HuH-7 (cell line): ENCODE measurements at regions not wholly inside any gene's neighbourhood (a gene's known extent, or its start where the extent isn't known, plus 50 kb on each side); places are given as distances from the start of the nearest gene placed in this dataset.
A peak's percentile ranks its signal among the peaks of the same experiment; 100 is the strongest.

Experiments
- DNase-seq: peaks from one replicate; pipeline ENCODE4 v3.0.0; 2011; ENCODE audit warnings: low spot score

DNA sequence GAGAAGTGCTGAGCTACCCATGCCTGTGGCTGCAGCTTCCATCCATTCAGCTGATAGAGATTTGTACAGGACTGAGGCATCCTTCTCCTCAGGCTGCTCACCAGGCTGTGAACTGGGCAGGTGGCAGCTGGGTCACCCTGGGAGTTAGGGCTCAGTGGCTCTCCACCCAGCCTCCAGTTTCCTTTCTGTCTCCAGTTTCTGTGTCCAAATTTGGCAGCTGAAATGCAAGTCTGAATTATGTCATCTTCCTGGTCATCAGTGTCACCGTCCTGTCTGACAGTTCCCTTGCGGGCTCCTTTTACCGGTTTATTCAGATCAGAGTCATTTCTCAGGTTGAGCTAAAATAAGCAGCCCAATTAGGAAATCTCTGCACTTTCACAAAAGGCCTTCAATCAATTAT lies 93.3 kb downstream of the EDN1 start:
- DNase-seq: no peak

DNA sequence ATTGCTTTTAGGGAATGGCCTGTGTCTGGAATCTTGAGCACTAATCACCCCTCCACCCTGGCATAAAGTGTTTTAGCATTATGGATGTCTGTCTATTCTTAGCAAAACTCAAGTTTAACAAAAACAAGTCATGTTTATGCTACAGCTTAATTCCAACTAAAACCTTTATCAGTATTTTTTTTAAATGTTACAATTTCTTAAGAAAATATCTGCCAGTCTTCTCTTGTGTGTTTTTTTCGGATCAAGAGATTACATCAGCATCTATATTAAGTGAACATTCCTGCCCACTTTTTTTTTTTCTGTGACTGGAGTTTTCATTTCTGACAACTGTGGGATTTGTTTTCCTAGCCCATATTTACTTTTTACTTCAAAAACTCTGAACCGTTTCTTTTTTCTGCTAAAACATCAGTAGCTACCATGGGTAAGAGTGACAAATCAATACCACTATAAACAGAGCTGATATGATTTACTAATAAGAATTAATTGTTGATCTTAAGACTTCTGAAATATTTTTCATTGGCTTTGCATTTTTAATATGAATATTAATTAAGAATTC lies 94.3 kb downstream of the EDN1 start:
- DNase-seq: no peak

DNA sequence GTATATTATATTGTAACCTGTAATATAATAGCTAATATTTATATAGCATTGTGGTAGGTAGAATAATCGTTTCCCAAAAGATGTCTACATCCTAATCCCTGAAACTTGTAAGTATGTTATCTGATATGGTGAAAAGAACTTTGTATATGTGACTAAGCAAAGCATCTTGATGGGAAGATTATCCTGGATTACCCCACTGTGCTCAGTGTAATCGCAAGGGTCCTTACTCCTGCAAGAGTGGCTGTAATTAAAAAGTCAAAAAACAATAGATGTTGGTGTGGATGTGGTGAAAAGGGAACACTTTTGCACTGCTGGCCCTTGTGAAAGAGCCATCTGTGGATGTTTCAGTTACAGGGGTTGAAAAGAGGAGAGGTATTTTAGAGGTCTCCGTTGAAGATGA lies 95.2 kb downstream of the EDN1 start:
- DNase-seq: no peak

DNA sequence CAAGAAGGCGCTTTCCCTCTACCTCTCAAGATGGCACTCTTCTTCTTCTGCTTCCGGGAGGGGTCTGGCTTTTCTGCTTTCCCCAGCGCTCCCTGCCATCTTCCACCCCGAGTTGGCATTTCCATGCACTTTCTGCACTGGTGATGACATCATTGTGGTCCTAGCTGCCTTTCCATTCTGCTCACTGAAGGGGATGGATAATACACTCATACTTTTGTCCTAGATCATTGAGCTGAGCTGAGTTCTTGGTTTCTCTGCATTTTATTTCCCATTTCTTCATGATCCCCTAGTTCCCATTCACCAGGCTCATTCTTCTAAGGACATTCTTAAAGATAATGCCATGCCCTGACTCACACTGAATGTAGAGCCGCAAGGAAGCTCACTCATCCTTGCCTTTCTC lies 96.7 kb downstream of the EDN1 start:
- DNase-seq: no peak

DNA sequence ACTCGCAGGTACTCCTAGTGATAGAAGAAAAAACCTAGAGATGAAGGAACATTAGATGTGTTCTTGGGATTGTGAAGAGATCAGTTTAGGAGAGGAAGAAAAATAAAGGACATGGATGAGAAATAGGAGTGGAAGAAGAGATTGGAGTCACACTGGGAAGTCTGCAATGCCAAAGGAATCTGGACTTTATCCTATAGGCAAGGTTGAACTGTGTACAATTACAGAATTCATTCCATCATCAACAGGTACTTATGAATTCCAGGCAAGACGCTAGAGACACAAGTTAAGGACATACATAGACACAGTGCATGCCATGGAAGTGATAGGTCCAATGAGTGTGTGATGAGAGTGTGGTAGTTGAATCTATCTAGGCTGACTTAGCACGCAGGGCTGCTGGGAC lies 101.3 kb downstream of the EDN1 start:
- no peak for DNase-seq

GRCh38 chr6:12392490-12392889 lies 102.3 kb downstream of the EDN1 start:
- DNase-seq: no peak

- DNase-seq: no peak
Measured at GRCh38 chr6:12393100-12393499, 102.9 kb downstream of the EDN1 start.

DNA sequence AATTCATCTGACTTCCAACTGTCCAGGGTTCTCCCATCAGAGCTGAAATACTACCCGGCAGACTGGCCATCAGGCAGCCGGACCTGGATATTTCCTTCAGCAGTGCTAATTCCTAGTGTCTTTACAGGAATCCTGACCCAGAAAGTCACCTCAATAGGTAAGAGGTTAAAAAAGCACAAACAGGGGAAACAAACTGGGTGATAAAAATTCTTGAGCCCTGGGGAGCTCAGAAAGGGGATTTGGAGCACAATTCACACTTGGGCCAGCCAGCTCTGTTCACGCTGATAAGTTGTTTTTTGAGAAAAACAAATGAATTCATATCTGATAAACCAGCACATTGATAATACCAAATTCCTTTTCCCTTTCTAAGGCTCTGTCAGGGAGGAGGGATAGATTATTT lies 104.0 kb downstream of the EDN1 start:
- DNase-seq: no peak

- no peak for DNase-seq
Measured at GRCh38 chr6:12395898-12396297, 105.7 kb downstream of the EDN1 start.

DNA sequence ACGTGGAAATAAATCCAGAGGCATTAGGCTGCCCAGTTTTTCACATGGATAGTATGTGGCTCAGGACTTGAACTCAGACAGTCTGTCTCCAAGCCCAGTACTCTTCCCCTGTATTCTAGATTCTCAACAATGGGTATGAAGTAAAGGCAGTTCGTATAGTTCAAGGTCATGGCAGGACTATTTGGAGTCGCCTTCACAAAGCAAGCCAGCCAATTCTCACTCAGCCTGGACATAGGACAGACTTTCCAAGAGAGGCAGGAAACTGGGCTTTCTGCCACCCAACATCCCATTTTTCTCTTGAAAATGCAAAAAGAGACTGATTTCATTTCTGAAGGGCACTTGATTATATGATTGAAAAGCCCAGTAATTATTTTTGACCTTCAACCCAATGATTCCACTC lies 111.0 kb downstream of the EDN1 start:
- no peak for DNase-seq

GRCh38 chr6:12403201-12403826 lies 113.2 kb downstream of the EDN1 start:
- no peak for DNase-seq

DNA sequence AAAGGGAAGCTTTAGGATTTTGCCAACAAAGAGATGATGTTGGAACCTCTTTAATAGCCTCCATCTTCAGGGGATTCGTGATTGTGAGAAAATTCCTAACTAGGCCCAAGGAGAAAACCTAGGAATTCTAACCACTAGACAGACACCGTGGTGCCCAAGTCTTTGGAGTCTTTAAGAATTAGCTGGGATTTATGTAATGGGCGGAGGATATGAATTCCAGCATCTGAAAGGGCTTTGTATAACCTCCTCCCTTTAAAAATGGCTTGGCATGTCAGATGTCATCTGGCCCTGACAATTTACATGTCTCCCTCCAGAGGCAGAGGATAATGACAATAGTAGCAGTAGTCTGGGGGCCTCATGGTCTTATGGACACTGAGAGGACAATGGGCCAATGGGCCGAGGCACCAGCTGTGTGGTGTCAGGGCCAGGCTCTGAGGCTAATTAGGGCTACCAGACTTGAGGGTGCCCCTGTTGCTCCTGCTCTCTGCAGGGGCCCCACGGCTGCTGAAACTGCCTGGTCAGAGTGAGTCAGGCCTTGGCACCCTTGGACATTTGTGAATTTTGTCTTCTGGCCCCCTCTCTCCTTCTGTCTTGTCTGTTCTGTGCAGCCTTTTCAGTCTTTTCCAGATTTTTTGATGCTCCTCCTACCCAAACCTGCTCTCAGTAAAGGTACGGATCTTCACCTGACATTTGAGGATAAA lies 113.9 kb downstream of the EDN1 start:
- DNase-seq: no peak

- no peak for DNase-seq
Measured at GRCh38 chr6:12404651-12405050, 114.5 kb downstream of the EDN1 start.

DNA sequence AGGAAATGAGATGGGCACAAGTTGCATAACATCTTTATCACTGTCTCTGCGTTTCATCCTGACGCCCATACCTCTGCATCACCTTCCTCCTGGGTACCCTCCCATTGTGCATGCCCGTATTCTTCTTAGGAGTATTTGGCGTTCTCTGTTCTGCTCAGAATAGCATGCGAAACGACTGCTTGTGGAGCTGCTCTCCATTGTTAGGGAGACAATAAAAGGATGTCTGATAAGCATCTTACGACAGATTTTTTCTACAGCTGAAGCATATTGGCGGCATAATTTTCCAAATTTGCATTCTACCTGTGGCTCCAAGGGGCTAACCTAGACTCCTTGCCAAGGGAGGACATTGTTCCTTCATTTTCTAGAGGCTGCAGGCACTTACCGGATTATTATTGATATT lies 118.6 kb downstream of the EDN1 start:
- no peak for DNase-seq

- DNase-seq: no peak
Measured at GRCh38 chr6:12410946-12411345, 120.8 kb downstream of the EDN1 start.

DNA sequence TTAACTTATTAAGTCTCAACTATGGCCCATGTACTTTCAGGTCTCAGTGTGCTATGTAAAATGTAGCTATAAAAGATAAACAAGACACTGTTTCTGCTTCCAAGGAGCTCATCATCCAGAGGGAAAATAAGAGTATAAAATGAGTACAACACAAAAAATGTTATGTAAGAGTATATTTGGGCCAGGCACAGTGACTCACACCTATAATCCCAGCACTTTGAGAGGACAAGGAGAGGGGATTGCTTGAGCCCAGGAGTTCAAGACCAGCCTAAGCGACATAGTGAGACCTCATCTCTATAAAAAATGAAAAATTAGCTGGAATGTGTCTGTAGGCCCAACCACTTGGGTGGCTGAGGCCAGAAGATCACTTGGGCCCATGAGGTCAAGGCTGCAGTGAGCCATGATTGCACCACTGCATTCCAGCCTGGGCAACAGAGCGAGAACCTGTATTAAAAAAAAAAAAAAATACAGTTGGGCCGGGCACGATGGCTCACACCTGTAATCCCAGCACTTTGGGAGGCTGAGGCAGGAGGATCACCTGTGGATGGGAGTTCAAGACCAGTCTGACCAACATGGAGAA lies 124.0 kb downstream of the EDN1 start:
- no peak for DNase-seq

DNA sequence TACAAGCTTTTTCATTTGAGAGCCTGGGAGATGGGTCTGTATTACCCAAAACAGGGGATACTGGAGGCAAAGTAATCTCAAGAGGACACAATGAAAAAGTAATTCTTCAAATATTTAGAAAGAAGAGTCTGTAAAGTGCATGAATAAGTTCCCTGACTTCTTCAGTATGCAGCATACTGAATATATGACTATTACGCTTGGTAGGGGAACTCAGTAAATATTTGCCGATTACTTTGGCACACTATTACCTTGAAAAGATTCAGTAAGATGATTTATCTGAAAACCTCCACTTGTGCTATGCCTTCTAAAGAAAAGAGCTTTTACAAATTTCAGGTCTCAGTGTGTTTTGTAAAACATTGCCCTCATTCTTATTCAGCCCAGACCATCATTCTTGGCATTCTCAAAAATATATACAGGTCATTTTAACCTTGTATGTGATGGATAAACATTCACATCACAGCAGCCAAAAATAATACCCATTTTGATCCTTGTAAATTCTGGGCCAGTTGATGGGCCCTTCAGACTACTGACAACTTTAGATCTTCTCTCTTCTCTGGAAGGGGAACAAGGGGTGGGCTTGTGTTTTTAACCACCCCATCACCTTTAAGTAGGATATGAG lies 125.9 kb downstream of the EDN1 start:
- DNase-seq: no peak

- no peak for DNase-seq
Measured at GRCh38 chr6:12417191-12417590, 127.0 kb downstream of the EDN1 start.

GRCh38 chr6:12418946-12419345 lies 128.8 kb downstream of the EDN1 start:
- DNase-seq: no peak

DNA sequence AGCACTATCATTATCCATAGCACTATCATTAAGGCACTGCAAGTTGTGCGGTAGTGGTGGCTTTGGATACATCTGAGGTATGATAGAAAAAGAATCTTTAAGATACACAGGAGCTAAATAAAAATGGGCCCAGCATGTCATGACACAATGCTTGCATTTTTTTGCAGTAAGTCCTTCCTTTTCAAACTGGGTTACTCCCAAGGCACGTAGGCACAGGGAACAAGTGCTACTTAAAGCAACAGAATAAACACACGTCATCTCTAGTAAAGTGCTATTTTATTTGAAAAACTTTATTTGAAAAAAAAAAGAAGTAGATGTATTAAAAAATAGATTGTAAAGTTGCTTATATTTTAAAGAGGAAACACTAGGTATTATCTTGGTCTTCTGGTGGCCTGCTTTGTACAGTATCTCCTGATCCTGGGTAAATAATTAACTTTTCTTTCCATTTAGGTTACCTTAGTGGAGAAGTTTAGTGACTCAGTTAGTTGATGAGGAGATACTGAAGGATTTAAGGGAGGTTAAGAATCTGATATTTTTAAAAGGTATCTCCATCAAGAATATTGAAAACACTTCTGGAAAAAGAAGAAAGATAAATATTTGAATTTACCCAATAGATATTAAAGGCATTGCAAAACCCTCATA lies 129.6 kb downstream of the EDN1 start:
- peak; percentile 10 for DNase-seq

GRCh38 chr6:12420626-12421025 lies 130.5 kb downstream of the EDN1 start:
- no peak for DNase-seq

DNA sequence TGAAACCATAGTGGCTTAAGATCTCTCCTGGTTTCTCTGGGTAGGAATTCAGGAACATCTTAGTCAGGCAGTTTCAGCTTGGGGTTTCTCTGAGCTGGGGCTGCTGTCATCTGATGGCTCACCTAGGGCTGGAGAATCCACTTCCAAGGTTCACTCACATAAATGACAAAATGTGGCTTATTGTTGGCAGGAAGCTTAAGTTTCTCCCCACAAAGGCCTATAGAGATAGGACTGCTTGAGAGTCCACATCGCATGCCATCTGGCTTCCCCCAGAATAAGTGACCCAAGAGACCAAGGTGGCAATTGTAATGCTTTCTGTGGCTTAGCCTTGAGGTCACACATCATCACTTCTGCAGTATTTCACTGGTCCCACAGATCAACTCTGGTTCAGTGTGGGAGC lies 131.4 kb downstream of the EDN1 start:
- no peak for DNase-seq

GRCh38 chr6:12422848-12423247 lies 132.7 kb downstream of the EDN1 start:
- DNase-seq: no peak
